Astrocyte (in vitro differentiated cells and primary cell): ENCODE measurements at regions not wholly inside any gene's neighbourhood (a gene's known extent, or its start where the extent isn't known, plus 50 kb on each side); places are given as distances from the start of the nearest gene placed in this dataset.

Experiments used
- CTCF ChIP-seq: IDR thresholded peaks from 2 replicates; pipeline ENCODE4 v1.5.1; 2011; ENCODE audit warnings: low read depth, mild to moderate bottlenecking, inconsistent platforms, low read length, moderate library complexity; ENCODE audit not compliant: insufficient read depth
- EZH2 ChIP-seq: IDR thresholded peaks from 2 replicates; pipeline ENCODE4 v1.6.1; 2012; ENCODE audit warnings: mild to moderate bottlenecking, low read length, inconsistent platforms; ENCODE audit not compliant: insufficient read depth

- TF ChIP-seq CTCF (no peak), EZH2 (no peak)
These were observed 258.2 kb upstream of the RAB6C start for GRCh38 chr2:129721236-129721635.
